ENCODE measurements at regions not wholly inside any gene's neighbourhood (a gene's known extent, or its start where the extent isn't known, plus 50 kb on each side); places are given as distances from the start of the nearest gene placed in this dataset.

DNA sequence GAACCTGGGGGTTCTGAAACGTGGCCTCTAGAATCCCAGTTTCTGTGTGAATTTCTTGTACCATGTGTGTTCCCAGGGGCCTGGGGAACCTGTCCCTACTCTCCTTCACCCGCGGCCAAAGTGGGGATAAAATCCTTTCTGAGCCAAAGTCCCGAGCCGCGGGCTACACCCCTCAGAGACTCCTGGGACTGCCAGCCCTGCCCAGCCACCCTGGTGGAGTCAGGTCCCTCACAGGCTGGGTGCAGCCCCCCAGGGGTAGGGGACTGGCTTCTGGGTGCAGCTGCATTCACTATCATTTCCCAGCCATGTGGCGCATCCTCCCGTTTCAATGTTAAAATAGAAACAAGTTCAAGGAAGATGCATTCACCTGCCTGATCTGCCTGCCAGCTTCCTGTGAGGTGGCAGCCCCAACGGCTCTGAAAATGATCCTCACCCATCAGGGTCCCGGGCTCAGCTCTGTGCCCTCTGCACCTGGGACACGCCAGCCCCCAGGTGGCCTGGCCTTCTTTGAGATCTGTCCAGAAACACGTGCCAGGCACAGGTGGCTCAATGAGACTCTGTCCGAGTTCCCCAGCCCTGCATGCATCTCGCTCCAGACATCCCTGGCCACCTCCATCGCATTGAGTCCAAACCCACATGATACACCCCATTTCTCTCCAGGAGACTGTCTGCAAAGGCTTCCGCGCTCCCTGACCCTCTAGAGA lies 338.8 kb downstream of the CTTN start:
- DNase-seq (no peak), ATAC-seq (ENCODE audit: insufficient read depth, low read depth) (no peak)
- Histone ChIP-seq H3K9me3 (ENCODE audit: insufficient read depth, low read length, severe bottlenecking) (no peaks in the 10 kb centered on the region), H3K27ac (ENCODE audit: low read length) (no peak overlapping the region), H3K4me2 (ENCODE audit: insufficient read depth, low read length) (no peak overlapping the region), H3K27me3 (ENCODE audit: insufficient read depth, low read length, poor library complexity) (no peaks in the 10 kb centered on the region), H3K4me1 (ENCODE audit: insufficient read depth, low read length) (no peaks in the 10 kb centered on the region), H2AFZ (ENCODE audit: low read depth, low read length) (no peak overlapping the region), H3K4me3 (ENCODE audit: low read depth in 1 of 2, low read length in 2 of 2) (no peak overlapping the region), H3K79me2 (ENCODE audit: insufficient read depth, low read length) (no peaks in the 10 kb centered on the region), H3K36me3 (ENCODE audit: insufficient read depth, low read length) (no peaks in the 10 kb centered on the region), H4K20me1 (ENCODE audit: insufficient read depth, low read length) (no peaks in the 10 kb centered on the region; the same call in 1 of the 2 replicates), H3K9ac (ENCODE audit: low read depth, low read length) (no peak overlapping the region)
- no peak for TF ChIP-seq EZH2 (IDR thresholded peaks at IDR 0.05; ENCODE audit: borderline replicate concordance, low read depth, low read length, severe bottlenecking)
- TF ChIP-seq, protein P1, sequence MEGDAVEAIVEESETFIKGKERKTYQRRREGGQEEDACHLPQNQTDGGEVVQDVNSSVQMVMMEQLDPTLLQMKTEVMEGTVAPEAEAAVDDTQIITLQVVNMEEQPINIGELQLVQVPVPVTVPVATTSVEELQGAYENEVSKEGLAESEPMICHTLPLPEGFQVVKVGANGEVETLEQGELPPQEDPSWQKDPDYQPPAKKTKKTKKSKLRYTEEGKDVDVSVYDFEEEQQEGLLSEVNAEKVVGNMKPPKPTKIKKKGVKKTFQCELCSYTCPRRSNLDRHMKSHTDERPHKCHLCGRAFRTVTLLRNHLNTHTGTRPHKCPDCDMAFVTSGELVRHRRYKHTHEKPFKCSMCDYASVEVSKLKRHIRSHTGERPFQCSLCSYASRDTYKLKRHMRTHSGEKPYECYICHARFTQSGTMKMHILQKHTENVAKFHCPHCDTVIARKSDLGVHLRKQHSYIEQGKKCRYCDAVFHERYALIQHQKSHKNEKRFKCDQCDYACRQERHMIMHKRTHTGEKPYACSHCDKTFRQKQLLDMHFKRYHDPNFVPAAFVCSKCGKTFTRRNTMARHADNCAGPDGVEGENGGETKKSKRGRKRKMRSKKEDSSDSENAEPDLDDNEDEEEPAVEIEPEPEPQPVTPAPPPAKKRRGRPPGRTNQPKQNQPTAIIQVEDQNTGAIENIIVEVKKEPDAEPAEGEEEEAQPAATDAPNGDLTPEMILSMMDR (IDR thresholded peaks at IDR 0.05; ENCODE audit: borderline replicate concordance, extremely low read depth, low read length, poor library complexity, severe bottlenecking), result no peak

DNA sequence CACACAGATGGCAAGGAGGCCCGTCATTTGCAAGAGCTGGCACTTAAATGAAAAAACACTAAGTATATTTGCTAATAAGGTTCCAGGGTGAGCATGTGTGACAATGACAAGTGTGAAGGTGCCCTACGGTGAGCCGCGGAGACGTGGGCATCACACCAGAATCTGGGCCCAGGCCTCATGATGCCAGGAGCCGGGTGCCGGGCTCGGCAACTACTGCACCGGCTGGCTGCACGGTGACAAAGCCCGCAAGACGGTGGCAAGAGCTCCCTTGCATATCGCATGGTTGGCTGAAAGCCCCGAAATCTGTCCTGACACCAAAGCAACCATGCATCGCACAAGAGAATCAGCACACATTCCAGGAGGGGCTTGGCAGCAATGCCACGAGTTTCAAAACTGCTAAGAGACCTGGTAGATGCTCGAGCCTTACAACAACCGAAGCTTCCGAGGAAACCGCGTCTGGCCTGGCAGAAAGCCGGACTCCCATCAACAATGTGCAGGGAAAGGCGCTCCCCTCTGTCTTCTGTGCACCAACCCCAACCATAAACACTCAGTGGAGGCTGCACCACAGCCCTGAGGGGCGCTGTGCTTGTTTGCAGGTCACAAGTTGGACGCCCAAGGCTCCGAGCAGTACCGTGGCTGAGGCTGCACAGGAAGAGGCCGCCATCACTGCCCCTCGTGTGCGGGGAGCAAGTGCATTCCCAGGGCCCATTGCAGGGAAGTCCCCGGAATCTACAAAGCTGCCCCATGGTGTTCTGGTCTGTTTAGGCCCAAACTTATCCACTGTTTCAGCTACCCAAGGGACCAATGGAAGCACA lies 339.7 kb downstream of the CTTN start:
- Histone ChIP-seq H3K27ac (ENCODE audit: low read length) (no peak overlapping the region), H4K20me1 (ENCODE audit: insufficient read depth, low read length) (no peaks in the 10 kb centered on the region; the same call in 1 of the 2 replicates), H2AFZ (ENCODE audit: low read depth, low read length) (no peak overlapping the region), H3K4me2 (ENCODE audit: insufficient read depth, low read length) (no peak overlapping the region), H3K4me3 (ENCODE audit: low read depth in 1 of 2, low read length in 2 of 2) (no peak overlapping the region), H3K27me3 (ENCODE audit: insufficient read depth, low read length, poor library complexity) (no peaks in the 10 kb centered on the region), H3K9ac (ENCODE audit: low read depth, low read length) (no peak overlapping the region), H3K79me2 (ENCODE audit: insufficient read depth, low read length) (no peaks in the 10 kb centered on the region), H3K36me3 (ENCODE audit: insufficient read depth, low read length) (no peaks in the 10 kb centered on the region), H3K9me3 (ENCODE audit: insufficient read depth, low read length, severe bottlenecking) (no peaks in the 10 kb centered on the region), H3K4me1 (ENCODE audit: insufficient read depth, low read length) (no peaks in the 10 kb centered on the region)
- TF ChIP-seq, protein P1 (IDR thresholded peaks at IDR 0.05; ENCODE audit: borderline replicate concordance, extremely low read depth, low read length, poor library complexity, severe bottlenecking), result no peak
- no peak for TF ChIP-seq EZH2 (IDR thresholded peaks at IDR 0.05; ENCODE audit: borderline replicate concordance, low read depth, low read length, severe bottlenecking)
- DNase-seq (no peak), ATAC-seq (ENCODE audit: insufficient read depth, low read depth) (no peak)

DNA sequence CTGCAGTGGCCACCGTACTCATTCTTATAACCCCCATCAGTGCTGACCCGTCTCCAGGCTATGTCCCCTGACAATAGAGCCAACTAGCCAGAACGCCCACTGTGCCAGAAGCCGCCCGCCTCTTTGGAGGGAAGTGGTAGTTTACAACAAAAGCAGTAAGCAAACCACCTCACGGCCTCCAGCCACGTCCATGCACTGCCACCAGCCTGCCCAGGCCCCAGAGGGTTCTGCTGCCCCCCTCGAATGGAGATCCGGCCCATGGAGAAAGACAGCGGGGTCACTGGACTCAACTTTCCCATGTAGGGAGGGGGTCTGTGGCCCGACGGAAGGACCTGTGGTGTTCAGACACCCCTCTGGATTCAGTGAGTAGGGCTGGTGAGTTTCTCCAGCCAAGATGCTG lies 340.3 kb downstream of the CTTN start:
- Histone ChIP-seq H3K27ac (ENCODE audit: low read length) (no peak overlapping the region), H3K4me1 (ENCODE audit: insufficient read depth, low read length) (no peaks in the 10 kb centered on the region), H3K9me3 (ENCODE audit: insufficient read depth, low read length, severe bottlenecking) (no peaks in the 10 kb centered on the region), H3K27me3 (ENCODE audit: insufficient read depth, low read length, poor library complexity) (peaks cover 2% of the 10 kb centered on the region), H3K4me2 (ENCODE audit: insufficient read depth, low read length) (no peak overlapping the region), H2AFZ (ENCODE audit: low read depth, low read length) (no peak overlapping the region), H3K9ac (ENCODE audit: low read depth, low read length) (no peak overlapping the region), H3K36me3 (ENCODE audit: insufficient read depth, low read length) (no peaks in the 10 kb centered on the region), H3K4me3 (ENCODE audit: low read depth in 1 of 2, low read length in 2 of 2) (no peak overlapping the region), H4K20me1 (ENCODE audit: insufficient read depth, low read length) (no peaks in the 10 kb centered on the region; the same call in 1 of the 2 replicates), H3K79me2 (ENCODE audit: insufficient read depth, low read length) (no peaks in the 10 kb centered on the region)
- DNase-seq (no peak), ATAC-seq (ENCODE audit: insufficient read depth, low read depth) (no peak)
- TF ChIP-seq EZH2 (IDR thresholded peaks at IDR 0.05; ENCODE audit: borderline replicate concordance, low read depth, low read length, severe bottlenecking), result no peak
- TF ChIP-seq, protein P1 (IDR thresholded peaks at IDR 0.05; ENCODE audit: borderline replicate concordance, extremely low read depth, low read length, poor library complexity, severe bottlenecking), result no peak
